ENCODE measurements at regions not wholly inside any gene's neighbourhood (a gene's known extent, or its start where the extent isn't known, plus 50 kb on each side); places are given as distances from the start of the nearest gene placed in this dataset.

GRCh38 chr2:150374492-150374891 lies 113.0 kb downstream of the RND3 start:
- in situ Hi-C loops (cut with HindIII; ENCODE audit: low sequenced_read_pairs), result no loop called here
- no peak for DNase-seq (ENCODE audit: low spot score)

DNA sequence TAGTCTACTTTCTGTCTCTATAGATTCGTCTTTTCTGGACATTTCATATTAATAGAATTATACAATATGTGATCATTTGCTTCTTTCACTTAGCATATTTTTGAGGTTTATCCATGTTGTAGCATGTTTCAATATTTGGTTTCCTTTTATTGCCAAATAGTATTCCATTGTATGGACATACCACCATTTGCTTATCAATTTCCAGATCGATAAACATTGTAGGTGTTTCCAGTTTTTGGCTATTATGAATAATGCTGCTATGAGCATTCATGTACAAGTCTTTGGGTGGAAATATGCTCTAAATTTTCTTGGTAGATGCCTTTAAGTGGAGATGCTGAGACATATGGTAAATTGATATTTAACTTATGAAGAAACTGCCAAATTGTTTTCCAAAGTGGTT lies 114.1 kb downstream of the RND3 start:
- in situ Hi-C loops (cut with HindIII; ENCODE audit: low sequenced_read_pairs), result no loop called here
- DNase-seq (ENCODE audit: low spot score), result no peak

DNA sequence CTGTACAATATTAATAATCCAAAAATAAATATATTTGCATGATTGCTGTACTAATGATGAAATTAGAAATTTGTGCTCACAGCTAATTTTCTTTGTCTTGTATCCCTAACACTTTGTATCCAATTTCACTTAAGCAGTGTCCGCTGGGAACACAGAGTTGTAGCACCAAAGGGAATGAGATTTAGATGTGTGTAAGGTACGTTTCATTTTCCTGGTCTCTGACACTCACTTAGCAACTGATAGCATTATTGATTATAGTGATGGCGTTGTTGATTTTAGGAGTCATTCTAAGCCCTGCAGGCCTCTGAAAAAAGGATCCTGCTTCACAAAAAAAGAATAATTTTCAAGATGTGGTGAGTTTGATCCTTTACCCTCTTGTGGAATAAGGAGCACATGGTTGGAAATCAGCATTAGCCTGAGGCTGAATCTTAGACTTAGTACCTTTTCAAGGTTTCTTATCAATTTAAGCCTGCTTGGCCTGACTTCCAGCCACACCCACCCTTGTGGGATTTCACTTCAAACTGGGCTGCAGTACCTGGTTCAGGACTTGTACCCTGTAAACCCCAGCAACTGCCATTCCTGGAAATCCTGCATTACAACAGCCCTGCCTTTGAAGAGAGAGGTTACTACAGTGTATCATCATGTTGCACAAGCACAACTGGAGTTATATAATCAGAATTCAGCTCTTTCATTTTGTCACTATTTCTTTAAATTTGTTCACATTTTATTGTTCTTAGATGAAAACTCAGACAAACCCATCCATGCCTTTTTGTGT lies 116.2 kb downstream of the RND3 start:
- DNase-seq (ENCODE audit: low spot score), result no peak
- in situ Hi-C loops (cut with HindIII; ENCODE audit: low sequenced_read_pairs), result no loop called here

- no peak for DNase-seq (ENCODE audit: low spot score)
- in situ Hi-C loops (cut with HindIII; ENCODE audit: low sequenced_read_pairs), result no loop called here
Measured at GRCh38 chr2:150370561-150370960, 116.9 kb downstream of the RND3 start.

- DNase-seq (ENCODE audit: low spot score), result no peak
- in situ Hi-C loops (cut with HindIII; ENCODE audit: low sequenced_read_pairs), result no loop called here
Measured at GRCh38 chr2:150369862-150370261, 117.6 kb downstream of the RND3 start.

GRCh38 chr2:150358468-150358807 lies 129.0 kb downstream of the RND3 start:
- in situ Hi-C loops (cut with HindIII; ENCODE audit: low sequenced_read_pairs), result no loop called here
- no peak for DNase-seq (ENCODE audit: low spot score)

- in situ Hi-C loops (cut with HindIII; ENCODE audit: low sequenced_read_pairs), result no loop called here
- no peak for DNase-seq (ENCODE audit: low spot score)
Measured at GRCh38 chr2:150357770-150358467, 129.5 kb downstream of the RND3 start.

DNA sequence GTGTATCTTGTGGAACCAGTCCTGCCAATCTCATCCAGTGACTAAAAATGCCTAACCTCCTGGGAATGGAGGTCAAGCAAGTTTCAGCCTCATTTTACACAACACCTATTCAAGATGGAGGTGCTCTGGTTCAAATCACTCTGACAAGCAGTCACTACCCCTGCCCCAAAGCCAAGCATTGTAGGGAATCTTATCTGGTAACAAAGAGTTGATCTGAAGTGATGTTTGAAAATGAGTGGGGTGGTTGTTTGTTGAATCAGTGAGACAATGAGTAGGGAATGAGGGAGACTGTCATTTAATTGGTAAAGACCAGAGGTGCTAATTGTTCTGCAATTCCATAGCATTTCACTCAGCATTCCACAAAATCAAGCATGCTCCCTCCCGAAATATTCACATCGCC lies 132.0 kb downstream of the RND3 start:
- no peak for DNase-seq (ENCODE audit: low spot score)
- in situ Hi-C loops (cut with HindIII; ENCODE audit: low sequenced_read_pairs), result no loop called here

DNA sequence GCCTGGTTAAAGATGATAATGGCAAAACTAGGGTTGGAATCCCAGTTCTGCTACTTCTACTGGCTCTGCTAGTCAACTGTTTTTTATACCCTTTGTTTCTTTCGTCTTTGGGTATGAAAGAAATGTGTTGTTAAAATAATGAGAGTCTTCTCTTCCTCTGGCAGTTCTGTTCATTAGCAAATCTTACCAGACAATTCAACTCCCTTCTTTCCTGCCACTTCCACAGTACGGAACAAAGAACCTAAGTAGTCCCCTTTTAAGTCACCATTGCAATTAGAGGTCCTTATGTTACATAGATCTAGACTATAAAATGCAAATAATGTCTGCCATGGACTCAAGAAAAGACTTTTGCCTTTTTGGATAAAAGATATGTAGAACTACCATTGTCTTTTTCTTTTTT lies 134.1 kb downstream of the RND3 start:
- DNase-seq (ENCODE audit: low spot score), result no peak
- in situ Hi-C loops (cut with HindIII; ENCODE audit: low sequenced_read_pairs), result no loop called here

- in situ Hi-C loops (cut with HindIII; ENCODE audit: low sequenced_read_pairs), result no loop called here
- no peak for DNase-seq (ENCODE audit: low spot score)
Measured at GRCh38 chr2:150351922-150352321, 135.5 kb downstream of the RND3 start.

DNA sequence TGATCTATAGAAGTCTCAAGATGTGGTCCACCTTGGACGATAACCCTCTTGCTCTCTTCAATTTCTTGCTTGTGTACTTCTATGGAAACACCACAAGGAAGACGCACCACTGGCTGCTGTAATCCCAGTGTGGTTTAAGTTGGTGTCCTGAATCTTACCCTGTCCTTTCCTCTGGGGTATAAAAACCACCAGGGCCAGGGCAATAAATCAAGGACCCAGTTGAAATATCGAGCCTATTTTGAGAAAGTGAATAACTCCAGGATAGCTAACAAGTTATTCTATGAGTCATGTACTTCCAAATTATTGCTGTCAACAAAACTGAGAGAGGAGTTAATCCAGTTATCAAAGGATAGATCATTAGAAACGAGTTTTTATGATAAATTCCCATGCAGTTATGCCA lies 137.0 kb downstream of the RND3 start:
- in situ Hi-C loops (cut with HindIII; ENCODE audit: low sequenced_read_pairs), result no loop called here
- DNase-seq (ENCODE audit: low spot score), result no peak

DNA sequence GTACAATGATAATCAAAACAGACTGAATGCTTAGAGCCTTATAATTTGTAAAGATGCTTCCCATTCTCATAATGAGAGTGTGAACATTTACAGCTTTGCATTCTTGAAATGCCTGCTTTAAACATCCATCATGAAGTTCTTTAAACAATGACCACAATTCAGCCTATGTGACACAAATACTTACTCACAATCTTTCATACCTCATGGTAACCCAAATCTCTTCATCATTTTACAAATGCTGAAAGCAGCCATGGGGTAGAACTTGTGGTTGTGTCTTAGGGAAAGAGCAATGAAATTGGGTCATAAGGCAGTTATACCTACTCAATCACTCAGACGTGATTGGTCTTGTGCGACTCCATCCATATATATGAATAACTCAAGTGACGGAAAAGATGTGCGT lies 140.7 kb downstream of the RND3 start:
- no peak for DNase-seq (ENCODE audit: low spot score)
- in situ Hi-C loops (cut with HindIII; ENCODE audit: low sequenced_read_pairs), result no loop called here

- in situ Hi-C loops (cut with HindIII; ENCODE audit: low sequenced_read_pairs), result no loop called here
- no peak for DNase-seq (ENCODE audit: low spot score)
Measured at GRCh38 chr2:150341982-150342680, 145.3 kb downstream of the RND3 start.

DNA sequence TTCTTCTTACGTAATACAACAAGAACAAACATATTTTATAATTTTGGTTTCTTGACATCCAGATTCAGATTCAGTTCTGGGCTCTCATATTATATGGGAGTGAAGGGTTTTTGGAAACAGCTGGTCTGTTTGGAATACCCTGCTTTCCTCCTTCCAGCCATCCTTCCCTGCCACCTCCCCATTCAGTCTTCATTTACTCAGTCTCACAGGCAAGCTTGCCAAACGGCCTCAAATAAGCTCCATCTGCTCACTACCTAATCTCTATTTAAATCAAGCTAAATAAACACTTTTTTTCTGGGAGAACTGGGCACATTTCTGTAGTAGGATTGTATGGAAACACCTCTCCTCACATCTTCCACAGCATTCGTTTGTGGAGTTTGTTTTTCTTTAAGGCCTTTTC lies 147.5 kb downstream of the RND3 start:
- peak; percentile 87 for DNase-seq (ENCODE audit: low spot score)
- in situ Hi-C loops (cut with HindIII; ENCODE audit: low sequenced_read_pairs), result no loop called here

DNA sequence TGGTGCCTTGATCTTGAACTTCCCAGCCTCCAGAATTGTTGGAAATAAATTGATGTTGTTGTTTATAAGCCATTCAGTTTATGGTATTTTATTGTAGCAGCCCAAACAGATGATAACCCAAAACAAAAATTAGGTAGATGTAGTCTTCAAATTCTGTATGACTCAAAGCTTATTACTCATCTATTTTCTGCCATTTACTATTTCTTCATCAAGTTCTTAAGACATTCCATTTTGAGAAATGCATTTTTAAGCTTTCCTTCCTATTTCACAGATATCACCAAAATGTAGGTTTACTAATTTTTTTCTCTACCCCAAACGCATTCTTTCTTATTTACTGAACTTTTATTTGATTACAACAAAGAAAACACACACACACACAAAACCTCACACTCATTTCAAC lies 148.2 kb downstream of the RND3 start:
- in situ Hi-C loops (cut with HindIII; ENCODE audit: low sequenced_read_pairs), result no loop called here

DNA sequence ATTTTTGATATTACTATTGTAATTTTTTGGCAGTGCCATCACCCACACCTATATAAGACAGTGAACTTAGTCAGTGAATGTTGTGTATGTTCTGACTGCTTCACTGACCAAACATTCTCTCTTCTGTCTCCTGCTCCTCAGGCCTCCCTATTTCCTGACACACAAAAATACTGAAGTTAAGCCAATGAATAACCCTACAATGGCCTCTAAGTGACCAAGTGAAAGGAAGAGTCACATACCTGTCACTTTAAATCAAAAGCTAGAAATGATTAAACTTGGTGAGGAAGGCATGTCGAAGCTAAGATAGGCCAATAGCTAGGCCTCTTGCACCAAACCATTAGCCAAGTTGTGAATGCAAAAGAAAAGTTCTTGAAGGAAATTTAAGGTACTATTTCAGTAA lies 151.9 kb downstream of the RND3 start:
- in situ Hi-C loops (cut with HindIII; ENCODE audit: low sequenced_read_pairs), result no loop called here

More for the DNA sequence above, 148.2 kb downstream of the RND3 start:
- no peak for DNase-seq (ENCODE audit: low spot score)

DNA sequence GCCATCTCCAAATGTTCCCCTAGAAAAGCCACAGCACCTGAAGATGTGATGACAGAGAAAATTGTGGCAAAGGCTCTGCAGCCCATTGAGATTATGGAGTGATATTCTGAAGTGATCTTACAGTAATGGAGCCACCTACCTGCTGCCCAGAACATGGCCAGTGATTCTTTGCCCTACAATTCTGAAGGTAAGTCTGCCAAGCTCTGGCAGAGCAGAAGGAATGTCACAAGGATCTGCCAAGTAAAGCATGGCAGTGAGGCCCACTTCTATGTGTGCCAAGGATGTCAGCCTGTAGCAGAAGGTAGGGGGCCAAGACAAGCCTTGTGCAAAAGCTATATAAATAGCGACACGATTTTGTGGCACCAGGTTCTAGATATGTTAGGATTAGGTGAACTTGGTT lies 155.1 kb downstream of the RND3 start:
- peak; percentile 97 for DNase-seq (ENCODE audit: low spot score)
- in situ Hi-C loops (cut with HindIII; ENCODE audit: low sequenced_read_pairs), result no loop called here

More for the DNA sequence above, 151.9 kb downstream of the RND3 start:
- DNase-seq (ENCODE audit: low spot score), result no peak

DNA sequence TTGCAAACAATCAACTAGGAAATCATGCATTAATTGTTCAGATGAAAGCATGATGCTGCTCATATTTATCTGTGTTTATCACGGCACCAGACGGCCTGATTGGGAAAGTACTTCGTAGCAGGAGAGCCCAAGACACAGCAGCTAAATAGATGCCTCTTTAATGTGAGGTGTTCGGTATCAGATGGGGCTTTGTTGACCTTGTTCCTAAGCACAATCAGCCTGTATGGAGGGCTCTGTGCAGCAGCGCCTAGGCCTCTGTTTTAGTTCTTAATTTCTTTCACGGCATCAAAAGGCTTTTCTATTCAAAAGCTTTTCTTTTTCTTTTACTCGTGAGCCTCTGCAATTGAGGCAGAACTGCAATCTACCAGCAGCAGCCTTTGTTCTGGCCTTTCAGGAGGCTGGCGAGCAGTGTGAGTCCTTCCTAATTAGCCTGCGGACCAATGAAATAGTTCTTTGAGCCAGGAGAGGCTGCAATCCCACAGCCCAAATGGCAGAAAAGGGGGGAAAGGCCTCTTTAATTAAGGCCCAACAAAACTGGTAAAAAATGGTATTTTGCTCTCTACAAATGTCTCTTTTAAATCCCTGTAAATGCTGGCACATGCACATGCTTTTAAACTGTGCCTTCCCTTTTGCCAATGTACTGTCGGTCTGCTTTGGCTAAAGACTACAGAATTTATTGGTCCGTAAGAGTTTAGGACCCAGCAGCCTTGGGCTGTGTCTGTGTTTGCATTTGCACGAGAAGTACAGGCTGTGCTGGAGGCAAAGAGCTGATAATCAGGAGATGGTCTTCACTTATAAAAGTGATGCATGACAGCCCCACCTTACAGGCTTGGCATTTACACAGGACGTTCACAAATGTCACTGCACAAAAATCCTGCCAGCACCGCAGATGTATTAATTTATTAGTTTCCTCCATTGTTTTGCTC lies 159.6 kb downstream of the RND3 start:
- in situ Hi-C loops (cut with HindIII; ENCODE audit: low sequenced_read_pairs), result no loop called here
- DNase-seq (ENCODE audit: low spot score), result peak; percentile 30

DNA sequence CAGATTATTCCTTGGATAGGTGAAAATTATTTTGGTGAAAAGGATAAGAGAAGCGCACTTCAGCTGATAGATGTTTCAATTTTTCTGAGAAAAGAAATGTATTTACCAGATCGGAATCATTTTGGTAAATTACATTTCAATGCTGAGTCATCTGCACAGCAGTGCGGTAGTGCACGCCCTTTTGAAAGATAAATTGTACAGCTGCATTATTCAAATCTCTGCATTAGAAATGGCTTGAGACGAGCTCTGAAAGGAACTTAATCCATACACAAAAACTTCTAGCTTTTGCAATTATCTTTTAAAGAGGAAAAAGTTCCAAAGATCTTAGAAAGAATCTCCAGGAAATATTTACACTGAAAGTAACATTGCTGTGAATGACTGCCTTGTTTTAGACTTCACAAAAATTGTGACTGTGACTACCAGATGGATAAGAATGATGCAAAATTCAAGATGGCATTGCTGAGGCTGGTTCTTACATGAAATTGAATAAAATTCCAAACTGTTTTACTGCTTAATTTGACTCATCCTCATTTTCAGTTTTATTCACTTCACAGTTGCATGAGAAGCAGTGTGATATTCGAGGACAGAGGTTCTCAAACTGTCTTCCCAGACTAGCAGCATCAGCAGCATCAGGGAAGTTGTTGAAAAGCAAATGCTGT lies 161.7 kb downstream of the RND3 start:
- in situ Hi-C loops (cut with HindIII; ENCODE audit: low sequenced_read_pairs), result no loop called here
- DNase-seq (ENCODE audit: low spot score), result no peak
